ENCODE measurements at regions not wholly inside any gene's neighbourhood (a gene's known extent, or its start where the extent isn't known, plus 50 kb on each side); places are given as distances from the start of the nearest gene placed in this dataset.

DNA sequence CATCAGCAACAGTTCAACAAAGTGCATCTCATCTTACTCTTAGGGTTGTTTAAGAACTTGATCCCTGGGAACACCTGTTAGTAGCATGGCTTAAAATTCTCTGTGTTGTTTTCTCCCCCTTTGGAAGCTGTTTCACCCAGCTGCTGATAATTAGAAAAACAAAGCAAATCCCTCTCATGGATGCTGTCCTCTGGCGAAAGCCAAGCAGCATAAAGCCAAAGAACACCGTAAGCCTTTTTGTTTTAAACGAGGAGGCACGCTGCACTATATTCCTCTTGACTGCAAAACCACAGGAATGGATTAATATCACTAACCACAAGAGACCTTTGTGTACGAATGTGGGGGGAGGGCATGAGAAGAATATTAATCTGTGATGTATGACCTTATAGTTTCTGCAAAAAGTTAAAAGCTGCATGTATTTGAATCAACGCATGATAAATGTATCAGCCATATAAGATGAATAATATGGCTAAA is 923.2 kb downstream of the LTN1 start:
- Mint-ChIP-seq H3K4me3 (no peak overlapping the region), H3K9me3 (ENCODE audit: insufficient read depth) (no peaks in the 10 kb centered on the region), H3K4me1 (peaks cover 13% of the 10 kb centered on the region), H3K27ac (no peak overlapping the region), H3K27me3 (no peaks in the 10 kb centered on the region)
- no peak overlapping the region for H3K4me3 ChIP-seq (ENCODE audit: control extremely low read depth in 1 of 5, extremely low read depth in 1 of 5, insufficient read depth in 1 of 5, low read depth in 2 of 5, low read length in 4 of 5)
- WGBS (ENCODE audit: insufficient coverage): 83% methylated on average over 2 of the region's 6 CpGs
- no peaks in the 10 kb centered on the region for H3K27me3 ChIP-seq (replicated peaks in 1 of 4; ENCODE audit: control extremely low read depth in 1 of 4, control insufficient read depth in 3 of 4, insufficient read depth in 4 of 4, low read length in 3 of 4)
- POLR2A ChIA-PET: no interaction called here
- no peaks in the 10 kb centered on the region for H3K79me2 ChIP-seq (ENCODE audit: control insufficient read depth, insufficient read depth, low read length)
- no peak for ATAC-seq (ENCODE audit: low read depth)
- H4K20me1 ChIP-seq (ENCODE audit: control insufficient read depth, insufficient read depth, low read length, poor library complexity, severe bottlenecking): no peaks in the 10 kb centered on the region
- no peaks in the 10 kb centered on the region for H3K9me3 ChIP-seq (ENCODE audit: control extremely low read depth in 1 of 3, control insufficient read depth in 2 of 3, insufficient read depth in 1 of 3, low read length in 2 of 3)
- CTCF ChIA-PET: no interaction called here
- TF ChIP-seq, protein P1, sequence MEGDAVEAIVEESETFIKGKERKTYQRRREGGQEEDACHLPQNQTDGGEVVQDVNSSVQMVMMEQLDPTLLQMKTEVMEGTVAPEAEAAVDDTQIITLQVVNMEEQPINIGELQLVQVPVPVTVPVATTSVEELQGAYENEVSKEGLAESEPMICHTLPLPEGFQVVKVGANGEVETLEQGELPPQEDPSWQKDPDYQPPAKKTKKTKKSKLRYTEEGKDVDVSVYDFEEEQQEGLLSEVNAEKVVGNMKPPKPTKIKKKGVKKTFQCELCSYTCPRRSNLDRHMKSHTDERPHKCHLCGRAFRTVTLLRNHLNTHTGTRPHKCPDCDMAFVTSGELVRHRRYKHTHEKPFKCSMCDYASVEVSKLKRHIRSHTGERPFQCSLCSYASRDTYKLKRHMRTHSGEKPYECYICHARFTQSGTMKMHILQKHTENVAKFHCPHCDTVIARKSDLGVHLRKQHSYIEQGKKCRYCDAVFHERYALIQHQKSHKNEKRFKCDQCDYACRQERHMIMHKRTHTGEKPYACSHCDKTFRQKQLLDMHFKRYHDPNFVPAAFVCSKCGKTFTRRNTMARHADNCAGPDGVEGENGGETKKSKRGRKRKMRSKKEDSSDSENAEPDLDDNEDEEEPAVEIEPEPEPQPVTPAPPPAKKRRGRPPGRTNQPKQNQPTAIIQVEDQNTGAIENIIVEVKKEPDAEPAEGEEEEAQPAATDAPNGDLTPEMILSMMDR (IDR thresholded peaks at IDR 0.05): no peak
- no peak for TF ChIP-seq EZH2 (IDR thresholded peaks at IDR 0.05; ENCODE audit: borderline replicate concordance, insufficient read depth, low read depth, low read length, poor library complexity, severe bottlenecking)
- no peak overlapping the region for H3K4me2 ChIP-seq (replicated peaks; ENCODE audit: low read depth, low read length, poor library complexity, severe bottlenecking)
- no peak overlapping the region for H3K9ac ChIP-seq (ENCODE audit: low read length)
- intact Hi-C loops (cut with micrococcal nuclease): no loop called here
- no peaks in the 10 kb centered on the region for H3K36me3 ChIP-seq (replicated peaks in 1 of 2; ENCODE audit: control extremely low read depth in 1 of 2, control insufficient read depth in 1 of 2, extremely low read depth in 1 of 2, insufficient read depth in 2 of 2, low read length in 1 of 2)
- no peak for DNase-seq
- no peak overlapping the region for H3K27ac ChIP-seq (ENCODE audit: low read length in 2 of 2)
- H2AFZ ChIP-seq (ENCODE audit: insufficient read depth, low read depth, low read length, poor library complexity, severe bottlenecking): no peak overlapping the region
- peaks cover 11 to 17% of the 10 kb centered on the region in 2 donors for H3K4me1 ChIP-seq (ENCODE audit: control insufficient read depth in 2 of 2, insufficient read depth in 2 of 2, low read length in 2 of 2)

DNA sequence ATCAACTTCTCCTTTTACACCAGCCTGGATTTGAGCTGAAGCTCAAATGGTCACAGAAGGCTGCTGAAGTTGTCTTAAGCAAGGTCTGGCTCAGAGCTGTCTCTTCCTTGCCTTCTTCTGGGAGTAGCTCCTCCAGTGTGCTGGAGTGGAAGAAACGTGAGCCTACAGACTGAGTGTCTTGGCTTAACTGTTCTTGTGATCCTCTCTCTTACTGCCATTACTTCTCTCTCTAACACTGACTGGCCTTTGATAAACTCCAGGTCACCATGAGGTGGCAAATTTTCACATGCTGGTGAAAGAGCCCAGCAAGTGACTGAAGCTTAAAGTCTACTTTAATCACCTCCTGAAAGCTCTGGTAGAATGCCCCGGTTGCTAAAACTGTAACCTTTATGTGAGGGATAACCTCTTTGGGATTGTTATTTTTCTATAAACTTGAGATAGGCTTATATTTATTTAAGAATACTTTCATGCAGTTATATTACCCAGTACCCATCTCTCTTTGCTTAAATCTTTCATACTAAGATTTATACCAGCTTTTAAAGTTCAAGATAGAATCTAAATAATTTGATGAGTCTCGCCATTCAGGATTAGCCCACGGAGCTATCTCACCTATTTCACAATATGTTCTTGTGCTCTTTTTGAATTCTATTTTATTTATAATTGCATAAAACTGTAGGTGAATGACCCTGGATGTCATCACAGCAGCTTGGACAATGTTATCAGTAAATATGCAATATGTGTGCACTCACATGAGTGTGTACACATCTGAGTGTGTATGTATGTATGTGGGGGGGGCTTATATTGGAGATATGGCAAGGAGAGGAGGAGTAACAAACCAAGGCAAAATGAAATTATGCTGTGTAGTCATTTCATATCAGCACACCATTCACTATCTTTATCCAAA is 924.0 kb downstream of the LTN1 start:
- ATAC-seq (ENCODE audit: low read depth) (no peak), DNase-seq (no peak)
- Histone ChIP-seq H3K36me3 (replicated peaks in 1 of 2; ENCODE audit: control extremely low read depth in 1 of 2, control insufficient read depth in 1 of 2, extremely low read depth in 1 of 2, insufficient read depth in 2 of 2, low read length in 1 of 2) (no peaks in the 10 kb centered on the region), H4K20me1 (ENCODE audit: control insufficient read depth, insufficient read depth, low read length, poor library complexity, severe bottlenecking) (no peaks in the 10 kb centered on the region), H3K4me2 (replicated peaks; ENCODE audit: low read depth, low read length, poor library complexity, severe bottlenecking) (no peak overlapping the region), H3K9me3 (ENCODE audit: control extremely low read depth in 1 of 3, control insufficient read depth in 2 of 3, insufficient read depth in 1 of 3, low read length in 2 of 3) (no peaks in the 10 kb centered on the region), H3K4me1 (ENCODE audit: control insufficient read depth in 2 of 2, insufficient read depth in 2 of 2, low read length in 2 of 2) (peaks cover 11 to 17% of the 10 kb centered on the region in 2 donors), H3K79me2 (ENCODE audit: control insufficient read depth, insufficient read depth, low read length) (no peaks in the 10 kb centered on the region), H3K4me3 (ENCODE audit: control extremely low read depth in 1 of 5, extremely low read depth in 1 of 5, insufficient read depth in 1 of 5, low read depth in 2 of 5, low read length in 4 of 5) (no peak overlapping the region), H3K27me3 (replicated peaks in 1 of 4; ENCODE audit: control extremely low read depth in 1 of 4, control insufficient read depth in 3 of 4, insufficient read depth in 4 of 4, low read length in 3 of 4) (no peaks in the 10 kb centered on the region), H3K9ac (ENCODE audit: low read length) (no peak overlapping the region), H2AFZ (ENCODE audit: insufficient read depth, low read depth, low read length, poor library complexity, severe bottlenecking) (no peak overlapping the region), H3K27ac (ENCODE audit: low read length in 2 of 2) (no peak overlapping the region)
- ChIA-PET POLR2A (no interaction called here), CTCF (no interaction called here)
- H3K27me3 Mint-ChIP-seq: no peaks in the 10 kb centered on the region
- H3K9me3 Mint-ChIP-seq (ENCODE audit: insufficient read depth): no peaks in the 10 kb centered on the region
- no peak overlapping the region for H3K4me3 Mint-ChIP-seq
- whole genome bisulfite sequencing (ENCODE audit: insufficient coverage): no CpG with 5 or more reads among the region's 4 CpGs
- no peak overlapping the region for H3K27ac Mint-ChIP-seq
- TF ChIP-seq EZH2 (IDR thresholded peaks at IDR 0.05; ENCODE audit: borderline replicate concordance, insufficient read depth, low read depth, low read length, poor library complexity, severe bottlenecking): no peak
- TF ChIP-seq, protein P1 (IDR thresholded peaks at IDR 0.05): no peak
- intact Hi-C loops (cut with micrococcal nuclease): no loop called here
- peaks cover 13% of the 10 kb centered on the region for H3K4me1 Mint-ChIP-seq
